RWPE2 (cell line): ENCODE measurements at regions not wholly inside any gene's neighbourhood (a gene's known extent, or its start where the extent isn't known, plus 50 kb on each side); places are given as distances from the start of the nearest gene placed in this dataset.

ENCODE experiments used
- ATAC-seq: fragments of 200-7000 bp; cut with Tn5 transposase; 3 replicates; pipeline ENCODE4 v1.9.1; 2021; ENCODE audit warnings: low read depth
- DNase-seq: peaks from one replicate; pipeline ENCODE4 v3.0.0-alpha.2; 2020; ENCODE audit warnings: low spot score
- H3K27ac ChIP-seq: fragments of 450-650 bp; 2 replicates; pipeline ENCODE4 v1.5.1; 2017; ENCODE audit warnings: mild to moderate bottlenecking; ENCODE audit not compliant: poor library complexity, severe bottlenecking
- H3K27me3 ChIP-seq: fragments of 250-450 bp; sonication (Bioruptor Pico); 2 replicates; pipeline ENCODE4 v1.5.1; 2021; ENCODE audit warnings: mild to moderate bottlenecking, moderate library complexity; ENCODE audit not compliant: insufficient read depth, poor library complexity, severe bottlenecking
- H3K36me3 ChIP-seq: fragments of 250-450 bp; sonication (Bioruptor Pico); 2 replicates; pipeline ENCODE4 v1.5.1; 2020; ENCODE audit warnings: low read depth, mild to moderate bottlenecking, moderate library complexity
- H3K4me1 ChIP-seq: fragments of 250-450 bp; sonication (Bioruptor Pico); 2 replicates; pipeline ENCODE4 v1.5.1; 2021; ENCODE audit warnings: mild to moderate bottlenecking, moderate library complexity; ENCODE audit not compliant: insufficient read depth, poor library complexity, severe bottlenecking
- H3K4me3 ChIP-seq: fragments of 250-450 bp; sonication (Bioruptor Pico); 2 replicates; pipeline ENCODE4 v1.5.1; 2021; ENCODE audit warnings: mild to moderate bottlenecking, moderate library complexity; ENCODE audit not compliant: severe bottlenecking
- H3K9me3 ChIP-seq: fragments of 250-450 bp; sonication (Bioruptor Pico); 2 replicates; pipeline ENCODE4 v1.5.1; 2021; ENCODE audit warnings: mild to moderate bottlenecking, moderate library complexity; ENCODE audit not compliant: severe bottlenecking
- CTCF ChIP-seq: fragments of 450-650 bp; IDR thresholded peaks from one replicate; pipeline ENCODE4 v1.5.1; 2017; ENCODE audit warnings: mild to moderate bottlenecking, moderate library complexity; ENCODE audit not compliant: poor library complexity, severe bottlenecking

GRCh38 chr1:239999170-239999569 lies 92.5 kb upstream of the FMN2 start:
- no peaks in the 10 kb centered on the region for H3K36me3 ChIP-seq
- ATAC-seq: no peak
- no peaks in the 10 kb centered on the region for H3K9me3 ChIP-seq
- peaks cover 41% of the 10 kb centered on the region for H3K27me3 ChIP-seq
- DNase-seq: no peak
- no peak overlapping the region for H3K4me3 ChIP-seq
- H3K27ac ChIP-seq: no peak overlapping the region
- TF ChIP-seq CTCF: no peak
- peaks cover 13% of the 10 kb centered on the region for H3K4me1 ChIP-seq

- Histone ChIP-seq H3K4me1 (peaks cover 13% of the 10 kb centered on the region), H3K36me3 (no peaks in the 10 kb centered on the region), H3K9me3 (no peaks in the 10 kb centered on the region), H3K4me3 (no peak overlapping the region), H3K27ac (peak overlapping the region; percentile 45), H3K27me3 (peaks cover 38% of the 10 kb centered on the region)
- DNase-seq (no peak), ATAC-seq (peak; percentile 86)
- TF ChIP-seq CTCF: no peak
Observed at GRCh38 chr1:240000634-240001033, 91.0 kb upstream of the FMN2 start.

DNA sequence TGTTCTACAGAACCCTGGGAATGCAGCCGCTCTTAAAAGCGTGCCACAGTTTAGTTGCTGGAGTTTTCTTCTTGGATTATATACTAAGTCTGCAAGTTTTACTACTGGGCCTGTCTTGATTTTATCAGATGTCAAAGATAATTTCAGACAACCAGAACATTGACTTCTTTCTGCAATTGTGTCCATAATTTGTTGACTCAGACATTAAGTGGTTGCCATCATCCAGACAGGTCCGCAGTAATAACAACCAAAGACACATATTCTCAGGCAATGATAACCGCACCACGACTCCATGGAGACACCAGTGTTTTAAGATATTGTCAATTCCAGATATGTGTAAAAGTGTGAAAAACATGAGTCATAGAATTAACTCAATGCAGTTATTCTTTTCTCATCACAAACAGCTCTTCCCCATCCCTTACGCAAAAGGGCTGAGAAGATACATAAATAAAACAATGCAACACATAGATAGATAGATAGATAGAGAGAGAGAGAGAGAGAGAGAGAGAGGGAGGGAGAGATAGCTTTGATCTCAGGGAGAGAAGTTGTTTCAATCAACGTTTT lies 90.4 kb upstream of the FMN2 start:
- TF ChIP-seq CTCF: no peak
- H3K4me3 ChIP-seq: no peak overlapping the region
- no peaks in the 10 kb centered on the region for H3K9me3 ChIP-seq
- H3K36me3 ChIP-seq: no peaks in the 10 kb centered on the region
- peak overlapping the region; percentile 45 for H3K27ac ChIP-seq
- DNase-seq: no peak
- peaks cover 13% of the 10 kb centered on the region for H3K4me1 ChIP-seq
- H3K27me3 ChIP-seq: peaks cover 32% of the 10 kb centered on the region
- no peak for ATAC-seq

DNA sequence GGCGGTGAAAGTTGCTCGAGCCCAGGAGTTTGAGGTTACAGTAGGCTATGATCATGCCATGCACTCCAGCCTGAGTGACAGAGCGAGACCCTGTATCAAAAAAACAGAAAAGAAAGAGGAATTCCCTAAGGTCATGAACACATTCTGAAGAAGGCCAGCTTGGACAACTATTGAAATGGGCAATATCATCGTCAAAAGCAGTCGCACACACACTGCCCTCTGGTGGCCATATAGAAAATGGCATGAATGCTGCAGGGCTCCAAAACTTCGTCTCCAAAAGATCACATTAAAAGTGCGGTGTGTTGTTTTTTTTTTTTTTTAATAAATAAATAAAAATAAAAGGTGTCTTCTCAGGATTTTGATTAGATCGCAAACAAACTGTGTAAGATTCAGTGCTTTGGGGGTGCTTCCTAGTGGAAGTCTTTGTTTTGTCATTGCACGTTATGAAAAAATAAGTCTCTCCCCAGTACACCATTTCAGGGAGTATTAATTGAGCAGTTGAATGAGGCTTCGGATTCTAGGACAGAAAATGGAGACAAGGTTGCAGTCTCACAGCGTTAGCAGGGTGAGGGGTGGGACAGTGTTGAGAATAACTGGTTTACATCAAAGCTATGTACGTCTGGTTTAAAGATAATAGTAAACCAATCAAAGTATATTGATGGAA lies 87.5 kb upstream of the FMN2 start:
- H3K4me1 ChIP-seq: peaks cover 13% of the 10 kb centered on the region
- no peaks in the 10 kb centered on the region for H3K36me3 ChIP-seq
- H3K9me3 ChIP-seq: no peaks in the 10 kb centered on the region
- peak; percentile 66 for TF ChIP-seq CTCF
- no peak for DNase-seq
- no peak overlapping the region for H3K4me3 ChIP-seq
- no peak for ATAC-seq
- peaks cover 2% of the 10 kb centered on the region for H3K27me3 ChIP-seq
- no peak overlapping the region for H3K27ac ChIP-seq

GRCh38 chr1:240005997-240006650 lies 85.6 kb upstream of the FMN2 start:
- Histone ChIP-seq H3K4me3 (no peak overlapping the region), H3K27me3 (no peaks in the 10 kb centered on the region), H3K36me3 (no peaks in the 10 kb centered on the region), H3K4me1 (peaks cover 4% of the 10 kb centered on the region), H3K27ac (no peak overlapping the region), H3K9me3 (no peaks in the 10 kb centered on the region)
- ATAC-seq: no peak
- no peak for DNase-seq
- TF ChIP-seq CTCF: no peak
